ENCODE measurements at regions not wholly inside any gene's neighbourhood (a gene's known extent, or its start where the extent isn't known, plus 50 kb on each side); places are given as distances from the start of the nearest gene placed in this dataset.

GRCh38 chr5:25909163-25909562 lies 1129.2 kb downstream of the CDH9 start:
- H3K36me3 ChIP-seq (ENCODE audit: control insufficient read depth, insufficient read depth, low read length): no peaks in the 10 kb centered on the region
- intact Hi-C loops (cut with micrococcal nuclease; ENCODE audit: unreplicated experiment): no loop called here
- CTCF ChIA-PET: no interaction called here
- H3K4me3 ChIP-seq (ENCODE audit: low read depth in 2 of 2, low read length in 2 of 2): no peak overlapping the region
- H3K4me1 ChIP-seq (ENCODE audit: control insufficient read depth, insufficient read depth, low read length): no peaks in the 10 kb centered on the region
- H3K27ac ChIP-seq (ENCODE audit: low read length): no peak overlapping the region
- ATAC-seq (no peak), DNase-seq (ENCODE audit: low read depth, low spot score) (no peak)
- H3K27me3 ChIP-seq (ENCODE audit: control insufficient read depth, insufficient read depth, low read length): no peaks in the 10 kb centered on the region
- BruUV-seq (replicated peaks): no TSS peak
- POLR2A ChIA-PET: no interaction called here
- H3K9me3 ChIP-seq (ENCODE audit: control insufficient read depth, insufficient read depth, low read depth, low read length): no peaks in the 10 kb centered on the region
- in situ Hi-C loops (cut with HindIII; ENCODE audit: low pct_unique_long_range_greater_than_20kb, low sequenced_read_pairs): no loop called here
- no peak for TF ChIP-seq REST (IDR thresholded peaks at IDR 0.05; ENCODE audit: insufficient read depth in 1 of 2, low read depth in 2 of 2, low read length in 1 of 2)
- no peak for TF ChIP-seq SIN3A (IDR thresholded peaks at IDR 0.05; ENCODE audit: borderline replicate concordance, insufficient read depth, low read depth, low read length)
- no peak for TF ChIP-seq POLR2AphosphoS5 (IDR thresholded peaks at IDR 0.05; ENCODE audit: low read depth, low read length)
- no peak for TF ChIP-seq CTCF (IDR thresholded peaks at IDR 0.05)
- TF ChIP-seq TCF7L2 (IDR thresholded peaks at IDR 0.05; ENCODE audit: low read depth, low read length): no peak

GRCh38 chr5:25905646-25906045 lies 1132.7 kb downstream of the CDH9 start:
- Histone ChIP-seq H3K4me1 (ENCODE audit: control insufficient read depth, insufficient read depth, low read length) (no peaks in the 10 kb centered on the region), H3K9me3 (ENCODE audit: control insufficient read depth, insufficient read depth, low read depth, low read length) (no peaks in the 10 kb centered on the region), H3K4me3 (ENCODE audit: low read depth in 2 of 2, low read length in 2 of 2) (no peak overlapping the region), H3K36me3 (ENCODE audit: control insufficient read depth, insufficient read depth, low read length) (no peaks in the 10 kb centered on the region), H3K27ac (ENCODE audit: low read length) (no peak overlapping the region), H3K27me3 (ENCODE audit: control insufficient read depth, insufficient read depth, low read length) (no peaks in the 10 kb centered on the region)
- ChIA-PET POLR2A (no interaction called here), CTCF (no interaction called here)
- TF ChIP-seq SIN3A (IDR thresholded peaks at IDR 0.05; ENCODE audit: borderline replicate concordance, insufficient read depth, low read depth, low read length) (no peak), REST (IDR thresholded peaks at IDR 0.05; ENCODE audit: insufficient read depth in 1 of 2, low read depth in 2 of 2, low read length in 1 of 2) (no peak)
- no peak for ATAC-seq
- DNase-seq (ENCODE audit: low read depth, low spot score): no peak
- intact Hi-C loops (cut with micrococcal nuclease; ENCODE audit: unreplicated experiment): no loop called here
- no TSS peak for BruUV-seq (replicated peaks)
- in situ Hi-C loops (cut with HindIII; ENCODE audit: low pct_unique_long_range_greater_than_20kb, low sequenced_read_pairs): no loop called here
